HG03520 (cell line): ENCODE measurements at regions not wholly inside any gene's neighbourhood (a gene's known extent, or its start where the extent isn't known, plus 50 kb on each side); places are given as distances from the start of the nearest gene placed in this dataset.
"Not testable (repeated sequence)": the region's sequence is repeated elsewhere in the genome, so short reads cannot be mapped to it uniquely, and the experiment has no call there.

ENCODE experiments used
- ATAC-seq: cut with Tn5 transposase; IDR thresholded peaks from one replicate; pipeline ENCODE4 v1.9.1; 2021; ENCODE audit warnings: mild to moderate bottlenecking, moderate library complexity; ENCODE audit not compliant: unreplicated experiment

DNA sequence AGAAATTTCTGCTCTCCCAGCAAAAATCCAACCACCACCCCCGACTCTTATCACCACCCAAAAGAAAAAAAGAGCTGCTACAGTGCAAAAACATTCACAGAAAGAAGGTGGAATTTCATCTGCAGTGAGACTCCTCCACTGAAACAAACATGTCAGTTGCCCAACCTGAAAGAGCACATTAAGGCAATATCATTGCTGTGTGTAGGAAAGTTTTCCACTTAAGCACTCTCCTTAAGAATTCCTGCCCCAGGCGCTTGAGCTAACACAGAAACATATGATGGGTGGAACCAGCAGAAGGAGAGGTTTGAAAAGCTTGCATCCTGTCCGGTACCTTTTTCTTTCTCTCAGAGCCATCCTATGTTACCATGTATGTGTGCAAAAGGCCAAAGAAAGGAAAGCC is 200.8 kb upstream of the GADL1 start:
- ATAC-seq: no peak

DNA sequence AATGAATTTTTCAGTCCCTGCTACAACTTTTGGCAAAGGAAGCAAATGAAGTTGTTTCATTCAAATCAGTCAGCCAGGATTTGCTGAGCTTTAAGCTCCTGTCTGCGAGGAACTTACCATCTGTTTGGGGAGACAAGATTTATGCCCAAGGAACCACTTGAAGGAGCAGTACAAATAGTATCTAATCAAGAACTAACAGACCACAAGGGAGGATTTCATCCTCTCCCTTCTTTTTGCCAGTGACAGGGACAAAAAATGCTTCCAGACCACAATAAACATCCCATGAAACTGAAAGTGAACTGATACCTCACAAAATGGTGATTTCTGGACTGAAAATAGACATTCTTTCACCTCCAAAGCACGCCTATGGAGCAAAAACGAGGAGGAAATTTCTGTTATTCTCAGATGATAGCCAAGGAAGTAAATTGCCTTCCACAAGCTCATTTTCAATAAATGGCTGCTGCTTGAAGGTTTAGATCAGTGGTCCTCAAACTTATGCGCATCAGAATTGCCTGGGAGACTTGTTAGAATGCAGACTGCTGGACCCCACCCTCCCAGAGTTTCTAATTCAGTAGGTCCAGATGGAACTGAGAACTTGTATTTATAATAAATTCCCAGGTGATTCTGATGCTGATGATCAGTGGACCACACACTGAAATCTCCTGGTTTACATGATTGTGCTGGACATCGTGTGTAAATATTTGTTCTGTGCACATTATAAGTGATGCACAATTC is 202.4 kb upstream of the GADL1 start:
- ATAC-seq: no peak

- no peak for ATAC-seq
These were observed 206.1 kb upstream of the GADL1 start for GRCh38 chr3:31100519-31100918.

GRCh38 chr3:31101285-31101684 is 206.8 kb upstream of the GADL1 start:
- not testable (repeated sequence) for ATAC-seq

DNA sequence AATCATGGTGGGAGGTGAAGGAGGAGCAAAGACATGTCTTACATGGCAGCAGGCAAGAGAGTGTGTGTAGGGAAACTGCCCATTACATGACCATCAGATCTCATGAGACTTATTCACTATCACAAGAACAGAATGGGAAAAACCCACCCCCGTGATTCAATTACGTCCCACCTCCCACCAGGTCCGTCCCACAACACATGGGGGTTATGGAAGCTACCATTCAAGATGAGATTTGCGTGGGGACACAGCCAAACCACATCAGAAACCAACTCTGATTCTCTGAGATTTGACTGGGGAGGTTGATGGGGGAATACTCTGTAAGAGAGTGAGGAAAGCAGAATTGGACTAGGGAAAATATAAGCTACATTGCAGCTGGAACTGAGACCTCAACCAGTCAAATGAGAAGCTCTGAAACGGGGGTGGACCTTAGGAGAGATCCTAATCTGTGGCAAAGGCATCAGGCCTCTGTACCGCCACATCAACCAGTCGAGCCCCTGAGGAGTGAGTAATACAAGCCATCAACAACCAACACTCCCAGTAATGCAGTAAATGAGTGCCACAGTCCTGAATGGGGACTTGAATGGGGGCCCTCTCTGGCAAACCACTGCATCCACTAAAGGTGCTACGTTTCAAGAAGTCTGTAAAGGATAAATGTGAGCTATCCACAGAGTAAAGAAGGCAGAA is 207.9 kb upstream of the GADL1 start:
- no peak for ATAC-seq

DNA sequence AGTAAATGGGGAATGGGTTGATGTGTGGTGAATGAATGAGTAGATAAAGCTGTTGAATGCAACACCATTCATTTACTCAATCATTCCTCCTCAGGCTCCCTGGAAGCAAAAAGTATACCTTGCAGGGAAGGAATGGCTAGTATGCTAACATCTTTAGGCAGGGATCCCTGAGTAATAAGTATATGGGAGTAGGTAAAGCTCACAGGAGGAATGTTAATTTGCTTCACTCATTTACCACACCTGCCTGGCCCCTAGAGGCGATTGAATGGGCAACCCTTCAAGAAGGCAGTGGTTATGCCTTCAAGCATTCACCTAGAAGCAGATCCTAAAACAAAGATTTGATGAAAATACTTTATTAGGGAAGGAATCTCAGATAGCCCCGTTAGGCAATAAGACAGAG is 208.7 kb upstream of the GADL1 start:
- no peak for ATAC-seq

- ATAC-seq: no peak
These were observed 209.2 kb upstream of the GADL1 start for GRCh38 chr3:31103623-31104180.

GRCh38 chr3:31105011-31105410 is 210.6 kb upstream of the GADL1 start:
- ATAC-seq: no peak

DNA sequence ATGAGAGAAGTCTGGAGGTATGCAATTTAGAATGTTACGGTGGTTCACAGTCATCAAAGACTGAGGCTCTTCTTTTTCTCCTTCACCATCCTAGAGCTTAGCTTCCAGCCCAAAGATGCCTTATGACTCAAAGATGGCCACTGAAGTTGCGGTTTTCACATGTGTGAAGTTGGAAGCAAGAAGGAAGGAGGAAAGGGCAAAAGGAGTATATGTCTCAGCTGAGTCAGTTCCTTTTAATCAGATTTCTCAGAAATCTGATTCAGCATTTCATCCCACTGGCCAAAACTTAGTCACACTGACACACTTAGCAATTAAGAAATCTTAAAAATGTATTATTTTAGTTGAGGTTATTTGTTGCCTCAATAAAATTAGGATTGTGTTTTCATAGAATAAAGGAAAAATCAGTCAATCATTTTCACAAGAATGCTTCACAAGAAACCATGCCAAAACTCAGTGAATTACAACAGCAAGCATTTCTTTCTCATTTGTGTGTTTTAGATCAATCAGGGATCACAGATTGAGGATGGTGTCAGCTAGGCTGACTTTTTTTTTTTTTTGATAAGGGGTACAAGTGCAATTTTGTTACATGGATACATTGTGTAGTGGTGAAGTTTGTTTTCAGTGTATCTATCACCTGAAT is 211.1 kb upstream of the GADL1 start:
- ATAC-seq: no peak

DNA sequence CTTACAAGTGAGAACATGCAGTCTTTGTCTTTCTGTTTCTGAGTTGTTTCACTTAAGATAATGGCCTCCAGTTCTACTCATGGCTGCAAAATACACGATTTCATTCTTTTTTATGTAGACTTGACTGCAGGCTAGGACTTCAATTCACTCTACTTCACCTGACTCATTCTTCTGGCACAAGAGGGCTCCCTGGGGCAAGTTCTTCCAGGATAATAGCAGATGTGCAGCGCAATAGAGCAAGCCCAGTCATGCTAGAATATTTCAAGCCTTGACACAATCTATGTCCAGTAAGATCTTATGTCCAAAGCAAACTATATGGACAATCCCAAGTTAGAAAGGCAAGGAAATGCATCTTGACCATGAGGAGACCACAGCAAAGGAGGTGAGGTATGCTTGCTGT is 211.7 kb upstream of the GADL1 start:
- ATAC-seq: no peak

DNA sequence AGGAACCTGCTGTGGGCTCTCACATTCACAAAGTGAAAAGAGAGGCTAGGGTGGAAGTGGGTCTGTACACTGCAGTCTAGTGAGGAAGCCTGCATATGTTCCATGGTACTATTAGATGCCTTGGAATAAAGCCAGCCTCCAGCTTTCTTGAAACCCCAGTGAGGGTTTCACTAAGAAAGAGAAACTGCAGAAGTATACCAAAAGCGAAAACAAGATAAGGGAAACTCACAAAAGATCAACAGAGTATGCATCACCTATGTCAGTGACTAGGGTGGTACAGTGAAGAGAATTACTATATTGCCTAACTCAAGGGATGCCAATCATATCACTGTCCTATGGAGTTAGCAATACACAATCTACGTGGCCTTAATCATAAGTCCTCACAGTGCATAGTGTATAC is 212.5 kb upstream of the GADL1 start:
- peak; percentile 95 for ATAC-seq

- ATAC-seq: no peak
These were observed 220.4 kb upstream of the GADL1 start for GRCh38 chr3:31114929-31115283.

DNA sequence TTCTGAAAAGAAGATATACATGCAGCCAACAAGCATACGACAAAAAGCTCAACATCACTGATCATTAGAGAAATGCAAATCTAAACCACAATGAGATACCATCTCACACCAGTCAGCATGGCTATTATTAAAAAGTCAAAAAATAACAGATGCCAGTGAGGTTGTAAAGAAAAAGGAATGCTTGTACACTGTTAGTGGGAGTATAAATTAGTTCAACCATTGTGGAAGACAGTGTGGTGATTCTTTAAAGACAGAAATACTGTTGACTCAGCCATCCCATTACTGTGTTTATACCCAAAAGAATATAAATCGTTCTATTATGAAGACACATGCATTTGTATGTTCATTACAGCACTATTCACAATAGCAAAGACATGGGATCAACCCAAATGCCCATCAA is 221.1 kb upstream of the GADL1 start:
- ATAC-seq: not testable (repeated sequence)

GRCh38 chr3:31116651-31117050 is 222.2 kb upstream of the GADL1 start:
- ATAC-seq: no peak

DNA sequence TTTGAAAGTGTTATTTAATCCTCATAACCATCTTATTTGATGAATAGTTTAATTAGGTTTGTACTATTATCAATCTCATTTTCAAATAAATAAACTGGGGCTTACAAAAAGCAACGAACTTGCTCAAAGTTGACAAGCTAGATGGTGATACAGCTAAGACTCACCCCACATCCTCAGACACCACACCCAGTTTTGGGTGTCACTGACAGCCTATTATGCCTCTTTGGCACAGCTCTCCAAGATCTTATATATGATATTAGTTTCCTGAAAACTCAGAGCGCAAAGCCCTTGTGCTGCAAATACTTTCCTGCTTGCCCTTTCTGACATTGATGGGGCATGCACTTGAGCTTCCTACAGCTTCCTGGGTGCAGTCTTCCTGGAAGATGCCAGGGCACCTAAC is 223.4 kb upstream of the GADL1 start:
- no peak for ATAC-seq

- no peak for ATAC-seq
These were observed 229.9 kb upstream of the GADL1 start for GRCh38 chr3:31124373-31124772.

DNA sequence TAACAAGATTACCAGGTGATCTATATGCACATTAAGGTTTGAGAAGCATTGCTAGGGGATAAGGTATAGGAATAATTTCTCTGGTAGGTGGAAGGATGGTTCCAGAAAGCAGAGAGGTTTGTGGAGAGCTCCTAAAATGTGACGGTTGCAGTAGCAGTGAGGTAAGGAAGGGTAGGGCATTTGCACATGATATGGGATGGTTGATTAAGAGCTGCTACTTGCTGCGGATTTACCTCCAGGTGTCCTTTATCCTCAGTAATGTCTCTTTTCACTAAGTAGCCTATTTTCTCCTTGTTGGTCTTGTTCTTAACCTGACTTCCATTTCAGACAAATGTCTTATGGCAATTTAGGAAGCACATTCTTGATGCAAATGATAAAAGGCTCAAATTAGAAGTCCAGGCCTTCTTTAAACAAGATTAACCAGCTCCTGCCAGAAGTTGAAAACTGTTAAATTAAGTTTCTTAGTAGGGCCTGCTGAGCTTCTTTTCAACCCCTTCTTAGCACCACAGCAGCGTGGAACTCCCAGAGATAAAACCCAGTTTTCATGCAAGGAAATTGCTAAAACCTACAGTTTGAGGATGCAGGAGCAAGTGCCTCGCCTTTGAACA is 231.1 kb upstream of the GADL1 start:
- ATAC-seq: no peak

- no peak for ATAC-seq
These were observed 234.8 kb upstream of the GADL1 start for GRCh38 chr3:31129241-31129640.

DNA sequence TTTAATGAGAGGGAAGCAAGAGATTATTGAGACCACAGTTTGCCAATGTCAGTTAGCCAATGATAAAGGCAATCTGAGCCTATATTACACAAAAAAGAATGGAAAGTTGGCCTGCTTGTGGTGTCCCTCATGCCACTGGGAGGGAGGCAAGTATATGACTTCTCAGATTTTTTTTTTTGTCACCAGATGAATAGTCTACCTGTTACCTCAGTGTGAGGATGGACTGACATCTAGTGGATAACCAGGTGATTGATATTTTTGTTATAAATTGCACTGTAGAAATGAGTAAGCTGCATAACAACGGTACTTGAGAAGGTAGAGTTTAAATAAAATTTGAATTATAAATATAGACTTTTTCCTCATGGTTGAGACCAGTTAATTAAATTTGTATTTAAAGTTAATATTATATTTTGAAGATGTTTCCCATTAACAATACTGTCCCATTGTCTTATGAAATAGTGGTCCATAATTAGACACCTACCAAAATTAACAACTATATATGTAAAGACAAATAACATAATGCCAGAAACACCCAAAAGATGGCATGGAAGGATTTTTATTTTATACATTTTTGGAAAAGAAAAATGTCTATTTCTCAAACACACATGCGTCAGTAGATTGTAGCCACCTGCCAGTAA is 237.8 kb upstream of the GADL1 start:
- peak; percentile 77 for ATAC-seq

- no peak for ATAC-seq
These were observed 239.1 kb upstream of the GADL1 start for GRCh38 chr3:31133541-31133940.

DNA sequence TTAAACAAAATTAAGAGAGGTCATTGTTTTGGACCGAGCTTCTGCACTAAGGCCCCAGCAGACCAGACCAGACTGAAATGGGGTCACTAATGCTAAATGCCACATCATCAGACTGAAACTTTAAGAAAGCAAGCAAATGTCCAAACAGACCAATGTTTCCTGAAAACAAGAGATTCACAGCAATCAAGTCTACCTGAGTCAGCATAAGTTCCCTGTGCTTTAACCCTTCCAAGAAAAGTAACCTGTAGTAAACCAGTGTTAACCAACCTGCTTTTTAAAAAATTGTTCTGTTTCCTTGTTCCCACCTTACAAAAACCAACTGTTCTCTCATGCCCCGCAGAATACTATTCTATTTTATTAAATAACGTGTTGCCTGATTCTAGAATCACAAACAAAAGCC is 241.1 kb upstream of the GADL1 start:
- ATAC-seq: no peak
